Left ventricle myocardium superior (tissue), 1 donor: ENCODE measurements at regions not wholly inside any gene's neighbourhood (a gene's known extent, or its start where the extent isn't known, plus 50 kb on each side); places are given as distances from the start of the nearest gene placed in this dataset.
"Not testable (repeated sequence)": the region's sequence is repeated elsewhere in the genome, so short reads cannot be mapped to it uniquely, and the experiment has no call there.

ENCODE experiments used
- ATAC-seq: fragments of 200-7000 bp; cut with Tn5 transposase; one replicate; pipeline ENCODE4 v1.9.1; 2020; ENCODE audit warnings: mild to moderate bottlenecking, moderate library complexity
- DNase-seq: peaks from one replicate; pipeline ENCODE4 v3.0.0-alpha.2; 2020
- intact Hi-C: fragments of 100-400 bp; cut with micrococcal nuclease; formaldehyde crosslinking; loops from one replicate; pipeline ENCODE4 v1.11.0; 2022
- donor health status: DM: no; HTN: yes; CAD: no; lungs with severe emphysema.

DNA sequence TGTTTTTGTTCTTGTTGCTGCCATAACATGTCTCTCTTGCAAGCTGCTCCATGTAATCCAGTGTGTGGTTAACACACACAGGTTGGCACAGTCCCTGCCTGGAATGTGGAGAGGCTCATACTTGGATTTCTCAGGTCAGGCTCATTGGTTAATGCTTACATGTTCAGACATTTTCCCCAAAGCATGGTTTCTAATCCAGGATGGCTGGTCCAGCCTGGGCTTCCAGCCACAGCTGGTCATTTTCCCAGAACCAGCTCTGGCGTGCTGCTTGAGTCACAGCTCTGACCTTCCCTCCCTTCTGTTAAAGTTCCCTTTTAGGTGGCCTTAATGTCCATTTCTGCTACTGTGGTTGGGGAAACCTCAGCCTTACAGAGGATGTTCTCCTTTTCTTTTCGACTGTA, 294.3 kb downstream of the TAF11L14 start:
- no peak for DNase-seq
- intact Hi-C loops, result no loop called here
- no peak for ATAC-seq

DNA sequence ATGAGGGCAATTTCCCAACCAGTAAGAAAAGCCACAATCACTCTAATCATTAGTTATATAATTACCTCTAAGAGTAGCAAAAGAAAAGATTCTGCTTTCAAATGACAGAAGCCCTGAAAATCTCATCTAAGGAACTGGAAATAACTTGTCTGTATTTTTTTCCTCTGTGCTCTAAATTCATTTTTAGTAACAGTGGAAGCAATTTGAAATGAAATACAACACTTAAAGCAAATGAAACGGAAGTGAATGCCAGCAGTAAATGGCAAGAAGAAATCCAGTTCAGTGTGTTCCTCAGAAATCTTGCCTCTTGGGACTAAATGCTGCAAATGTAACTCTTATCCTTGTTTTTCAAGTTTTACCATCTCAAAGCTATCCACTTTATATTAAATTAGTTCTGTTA, 294.9 kb downstream of the TAF11L14 start:
- no peak for ATAC-seq
- intact Hi-C loops, result no loop called here
- DNase-seq, result no peak

DNA sequence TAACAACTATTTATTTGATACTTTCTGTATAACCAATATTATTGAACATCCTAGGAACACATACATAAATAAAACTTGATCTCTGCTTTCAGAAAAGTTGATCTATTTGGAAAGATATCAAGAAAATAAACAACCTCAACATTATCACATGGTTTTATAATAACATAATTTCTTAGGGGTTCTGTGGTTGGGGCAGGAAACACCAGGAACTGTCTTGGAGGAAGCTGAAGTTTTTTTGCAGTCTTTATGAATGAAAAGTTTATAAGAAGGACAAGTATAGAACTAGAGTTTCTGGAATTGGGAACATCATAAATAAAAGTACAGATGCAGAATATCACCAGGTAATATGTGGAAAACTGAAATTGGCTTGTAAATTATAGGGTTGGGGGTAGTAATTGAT, 296.1 kb downstream of the TAF11L14 start:
- intact Hi-C loops, result no loop called here
- DNase-seq, result no peak
- no peak for ATAC-seq

DNA sequence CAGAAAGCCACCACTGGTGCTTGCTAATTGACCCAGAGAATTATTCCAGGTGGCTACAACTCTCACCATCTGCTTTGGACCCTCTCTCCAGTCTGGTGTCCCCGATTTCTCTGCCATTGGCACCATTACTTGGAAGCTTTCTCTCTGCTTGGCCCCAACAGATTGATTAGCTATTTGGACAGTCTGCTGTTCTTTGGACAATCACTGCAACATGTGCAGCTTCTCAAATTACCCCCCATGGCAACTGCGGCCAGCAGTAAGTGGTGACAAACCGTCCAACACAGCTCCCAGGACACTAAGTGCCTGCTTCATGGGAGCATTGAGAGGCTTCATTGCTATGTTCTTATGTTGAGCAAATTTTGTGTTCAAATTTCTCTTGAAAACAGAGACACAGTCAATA, 309.8 kb downstream of the TAF11L14 start:
- DNase-seq (no peak), ATAC-seq (no peak)
- intact Hi-C loops, result no loop called here

DNA sequence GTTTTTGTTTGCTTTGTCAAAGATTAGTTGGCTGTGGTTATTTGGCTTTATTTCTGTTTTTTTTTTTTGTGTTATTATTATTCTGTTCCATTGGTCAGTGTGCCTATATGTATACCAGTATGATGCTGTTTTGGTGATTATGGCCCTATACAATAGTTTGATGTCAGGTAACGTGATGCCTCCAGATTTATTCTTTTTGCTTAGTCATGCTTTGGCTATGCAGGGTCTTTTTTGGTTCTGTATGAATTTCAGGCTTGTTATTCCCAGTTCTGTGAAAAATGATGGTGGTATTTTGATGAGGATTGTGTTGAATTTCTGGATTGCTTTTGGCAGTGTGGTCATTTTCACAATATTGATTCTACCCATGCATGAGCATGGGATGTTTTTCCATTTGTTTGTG, 312.8 kb downstream of the TAF11L14 start:
- ATAC-seq, result no peak
- intact Hi-C loops, result no loop called here
- DNase-seq, result no peak

DNA sequence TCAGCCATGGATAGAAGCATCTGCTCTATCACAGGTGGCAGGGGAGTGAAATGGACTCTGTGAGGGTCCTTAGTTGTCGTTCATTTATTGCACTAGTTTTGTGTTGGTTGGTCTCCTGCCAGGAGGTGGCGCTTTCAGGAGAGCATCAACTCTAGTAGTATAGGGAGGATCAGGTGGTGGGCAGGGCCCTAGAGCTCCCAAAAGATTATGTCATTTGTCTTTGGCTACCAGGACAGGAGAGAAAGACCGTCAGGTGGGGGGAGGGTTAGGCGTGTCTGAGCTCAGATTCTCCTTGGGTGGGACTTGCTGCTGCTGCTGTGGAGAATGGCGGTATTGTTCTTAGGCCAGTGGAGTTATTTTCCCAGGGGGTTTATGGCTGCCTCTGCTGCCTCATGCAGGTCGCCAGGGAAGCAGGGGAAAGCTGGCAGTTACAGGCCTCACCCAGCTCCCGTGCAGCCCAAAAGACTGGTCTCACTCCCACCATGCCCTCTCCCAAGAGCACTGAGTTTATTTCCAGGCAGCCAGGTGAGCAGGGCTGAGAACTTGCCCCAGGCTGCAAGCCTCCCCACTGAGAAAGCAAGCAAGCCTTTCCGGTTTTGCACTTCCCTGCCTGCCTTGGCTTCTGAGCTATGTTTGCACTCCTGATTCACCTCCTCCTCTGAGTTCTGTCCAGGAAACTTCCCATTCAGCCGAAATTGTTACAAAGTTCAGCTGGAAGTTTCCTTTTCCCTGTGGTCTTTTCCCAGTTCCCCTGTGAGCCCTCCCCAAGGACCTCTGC, 317.3 kb downstream of the TAF11L14 start:
- intact Hi-C loops, result no loop called here
- DNase-seq, result no peak

DNA sequence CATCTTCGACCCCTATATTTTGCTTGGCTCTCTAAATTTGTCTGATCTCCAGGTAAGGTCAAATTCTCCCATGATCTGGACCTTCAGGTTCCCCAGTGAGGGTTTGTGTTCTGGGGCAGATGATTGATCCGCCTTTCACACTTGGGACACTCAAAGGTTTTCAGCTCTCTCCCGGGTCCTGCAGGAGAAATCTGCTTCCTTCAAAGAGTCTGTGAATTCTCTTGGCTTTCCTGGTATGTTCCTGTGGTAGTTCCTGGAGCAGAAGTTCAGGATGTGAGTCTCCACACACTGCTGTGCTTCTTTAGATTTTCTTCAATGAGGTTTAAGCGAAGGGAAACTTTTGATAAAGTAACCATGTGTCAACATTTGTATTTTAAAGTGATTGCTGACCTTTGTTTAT, 318.0 kb downstream of the TAF11L14 start:
- intact Hi-C loops, result no loop called here
- DNase-seq, result no peak
- ATAC-seq, result no peak

More for the DNA sequence above, 317.3 kb downstream of the TAF11L14 start:
- no peak for ATAC-seq

DNA sequence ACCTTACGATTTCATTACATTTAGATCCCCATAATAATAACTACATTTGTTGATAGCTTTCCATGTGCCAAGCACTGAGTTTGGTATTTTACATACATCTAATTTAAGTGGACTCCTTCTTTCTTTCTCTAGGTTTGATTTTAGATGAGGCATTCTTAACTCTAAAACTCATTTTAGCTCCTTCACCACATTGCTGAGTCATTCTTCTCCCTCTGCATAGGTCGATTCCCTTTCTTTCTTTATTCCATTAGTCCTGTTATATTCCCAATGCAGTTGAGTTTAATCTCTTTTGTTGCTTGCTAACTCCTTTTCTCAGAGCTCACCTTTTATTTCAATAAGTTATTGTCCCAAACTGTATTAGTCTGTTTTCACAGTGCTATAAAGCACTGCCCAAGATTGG, 329.8 kb downstream of the TAF11L14 start:
- intact Hi-C loops, result no loop called here
- ATAC-seq, result no peak
- no peak for DNase-seq

DNA sequence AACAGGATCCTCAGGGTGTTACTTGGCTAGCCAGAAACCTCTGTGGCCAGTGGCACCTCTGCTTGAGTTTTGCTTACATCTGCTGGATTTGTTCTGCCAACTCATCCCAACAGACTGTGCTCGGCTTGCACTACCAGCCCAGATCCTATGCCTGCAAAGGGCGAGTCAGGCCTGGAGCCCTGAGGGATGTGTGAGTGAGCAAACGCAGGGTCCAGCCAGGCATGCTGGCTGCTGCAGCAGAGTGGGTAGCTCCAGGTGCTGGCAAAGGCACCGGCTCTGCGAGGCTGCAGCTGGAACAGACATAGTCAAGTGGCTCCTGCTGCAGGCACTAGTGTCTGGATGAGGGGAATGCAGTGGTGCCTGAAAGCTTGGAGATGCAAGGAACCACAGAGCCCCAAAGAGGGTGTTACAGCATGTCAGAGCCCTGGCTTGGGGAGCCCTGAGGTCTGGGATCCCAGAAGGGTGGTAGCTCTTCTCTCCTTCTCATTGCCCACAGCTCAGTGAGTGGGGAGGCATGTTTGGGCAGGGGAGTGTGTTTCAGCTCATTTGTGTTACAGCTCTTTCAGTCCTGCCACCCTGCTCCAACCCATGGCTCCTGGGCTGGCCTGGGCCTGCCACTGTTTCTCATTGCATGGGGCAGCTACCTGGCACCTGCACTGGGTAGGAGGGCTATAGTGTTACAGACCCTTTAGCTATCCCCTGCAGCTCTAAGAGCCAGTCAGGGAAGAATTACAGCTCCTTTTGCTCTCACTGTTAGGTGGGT, 332.6 kb downstream of the TAF11L14 start:
- intact Hi-C loops, result no loop called here
- DNase-seq (no peak), ATAC-seq (no peak)

DNA sequence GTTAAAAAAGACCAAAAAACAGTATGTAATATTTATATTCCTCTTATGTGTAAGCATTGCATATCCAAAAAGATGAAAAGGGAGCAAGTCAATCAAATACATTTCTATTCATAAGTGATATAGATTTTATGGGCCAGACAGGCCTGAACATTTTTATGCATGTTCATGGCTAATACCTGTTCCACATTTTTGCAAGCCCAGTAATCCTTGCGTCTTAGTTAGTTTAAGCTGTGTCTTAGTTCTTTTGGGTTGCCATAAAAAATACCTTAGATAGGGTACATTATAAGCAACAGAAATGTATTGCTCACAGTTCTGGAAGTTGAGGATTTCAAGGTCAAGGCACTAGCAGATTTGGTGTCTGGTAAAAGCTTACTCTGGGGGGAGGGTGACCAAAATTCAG, 342.1 kb downstream of the TAF11L14 start:
- intact Hi-C loops, result no loop called here
- ATAC-seq (no peak), DNase-seq (no peak)

DNA sequence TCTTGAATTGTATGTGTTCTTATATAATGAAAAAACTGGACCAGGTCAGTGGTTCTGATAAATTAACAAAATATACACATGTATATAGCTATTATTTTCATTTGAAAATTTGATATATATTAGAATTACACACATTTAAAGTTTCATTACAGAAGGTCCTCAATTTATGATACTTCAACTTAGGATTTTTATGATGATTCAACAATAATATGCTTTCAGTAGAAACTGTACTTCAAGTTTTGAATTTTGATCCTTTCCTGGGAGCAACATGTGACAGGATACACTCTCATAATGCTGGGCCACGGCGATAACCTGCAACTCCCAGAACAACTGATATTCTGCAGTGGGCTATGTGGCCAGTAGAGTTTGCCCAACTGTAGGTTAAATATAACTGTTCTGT, 344.7 kb downstream of the TAF11L14 start:
- ATAC-seq, result no peak
- DNase-seq, result no peak
- intact Hi-C loops, result no loop called here

DNA sequence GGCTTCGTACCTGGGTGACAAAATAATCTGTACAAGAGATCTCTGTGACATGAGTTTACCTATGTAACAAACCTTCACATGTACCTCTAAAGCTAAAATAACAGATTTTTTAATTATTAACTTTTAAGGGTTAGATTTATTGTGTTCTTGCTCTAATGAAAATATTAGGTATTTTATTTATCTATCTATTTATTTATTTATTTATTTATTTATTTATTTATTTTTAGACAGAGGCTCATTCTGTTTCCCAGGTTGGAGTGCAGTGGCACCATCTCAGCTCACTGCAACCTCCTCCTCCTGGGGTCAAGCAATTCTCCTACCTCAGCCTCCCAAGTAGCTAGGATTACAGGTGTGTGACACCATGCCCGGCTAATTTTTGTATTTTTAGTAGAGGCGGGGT, 348.4 kb downstream of the TAF11L14 start:
- ATAC-seq, DNase-seq, intact Hi-C loops: not testable (repeated sequence)

DNA sequence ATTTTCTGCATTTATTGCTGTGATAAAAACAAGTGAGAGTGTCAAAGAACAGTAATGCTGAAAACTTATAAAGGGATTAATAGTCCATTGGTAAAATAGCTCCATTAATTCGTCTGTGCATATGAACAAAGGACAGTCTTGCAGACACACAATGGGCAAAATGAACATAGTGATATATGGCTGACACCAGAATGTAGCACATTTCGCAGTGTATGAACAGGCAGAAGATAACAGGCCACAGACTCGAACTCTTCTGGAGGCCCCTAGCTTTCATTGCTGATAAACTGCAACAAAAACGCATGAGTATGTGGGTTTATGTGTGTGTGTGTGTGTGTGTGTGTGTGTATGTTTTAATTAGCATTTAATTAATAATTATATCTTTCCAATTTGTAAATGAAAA, 354.8 kb downstream of the TAF11L14 start:
- ATAC-seq (no peak), DNase-seq (no peak)
- intact Hi-C loops, result no loop called here

DNA sequence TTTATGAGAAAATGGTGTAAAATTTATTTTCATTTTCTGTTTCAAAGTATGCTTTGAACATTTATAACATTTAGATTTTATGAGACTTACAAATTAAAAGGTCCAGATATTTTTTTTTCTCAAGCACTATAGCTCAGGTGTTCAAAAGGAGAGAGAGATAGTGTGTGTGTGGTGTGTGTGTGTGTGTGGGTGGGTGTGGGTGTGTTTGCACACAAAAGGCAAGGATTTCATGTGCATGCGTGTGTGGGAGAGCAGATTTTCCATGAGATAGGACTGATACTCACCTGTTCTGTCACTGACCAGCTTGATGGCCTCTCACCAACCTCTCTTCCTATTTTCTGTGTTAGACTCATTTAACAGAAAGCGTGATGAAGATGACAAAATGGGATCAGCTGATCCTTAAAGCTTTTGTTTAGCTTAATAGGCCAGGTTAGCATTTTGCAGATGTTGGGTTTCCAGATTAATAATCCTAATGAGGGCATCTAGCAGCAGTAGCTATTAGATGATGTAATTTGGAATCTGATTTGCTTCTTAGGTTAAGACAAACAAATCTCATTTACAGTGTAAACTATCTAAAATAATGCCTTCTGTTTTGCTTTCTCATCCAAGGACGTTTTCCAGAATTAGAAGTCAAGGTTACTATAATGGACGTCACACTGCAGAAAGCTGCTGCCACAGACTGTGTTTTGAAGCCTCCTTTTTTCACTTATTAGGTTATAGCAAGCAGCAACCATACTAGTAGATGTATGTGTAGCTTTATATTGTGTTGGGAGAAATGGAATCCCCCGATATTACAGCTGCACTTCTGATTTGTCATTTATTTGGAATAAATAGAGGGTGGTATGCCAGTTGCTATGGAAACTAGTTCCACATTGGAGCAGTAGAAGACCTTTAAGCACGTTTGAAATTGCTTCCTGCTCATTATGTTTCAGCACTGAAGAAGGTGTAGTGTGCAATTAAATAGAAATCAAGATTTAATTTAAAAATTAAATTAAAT, 355.6 kb downstream of the TAF11L14 start:
- DNase-seq (no peak), ATAC-seq (no peak)
- intact Hi-C loops, result no loop called here

DNA sequence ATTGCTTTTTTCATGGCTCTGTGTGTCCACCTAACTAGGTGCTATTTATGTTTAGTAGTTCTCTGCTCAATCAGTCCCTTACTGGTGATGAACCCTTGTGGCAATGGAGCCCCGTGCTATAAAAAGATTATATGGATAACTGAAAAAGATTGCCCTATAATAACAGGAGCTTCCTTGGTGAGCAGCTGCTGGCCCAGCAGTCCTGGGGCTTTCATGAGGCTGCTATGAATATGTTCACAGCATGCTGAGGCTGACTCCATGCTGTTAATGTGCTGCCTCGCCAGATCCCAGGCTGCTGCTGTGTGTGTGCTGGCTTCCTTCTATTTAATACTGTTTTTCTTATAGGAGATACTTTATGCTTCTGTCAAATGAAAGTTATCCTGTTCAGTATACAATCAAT, 357.5 kb downstream of the TAF11L14 start:
- ATAC-seq, result no peak
- DNase-seq, result no peak
- intact Hi-C loops, result no loop called here

DNA sequence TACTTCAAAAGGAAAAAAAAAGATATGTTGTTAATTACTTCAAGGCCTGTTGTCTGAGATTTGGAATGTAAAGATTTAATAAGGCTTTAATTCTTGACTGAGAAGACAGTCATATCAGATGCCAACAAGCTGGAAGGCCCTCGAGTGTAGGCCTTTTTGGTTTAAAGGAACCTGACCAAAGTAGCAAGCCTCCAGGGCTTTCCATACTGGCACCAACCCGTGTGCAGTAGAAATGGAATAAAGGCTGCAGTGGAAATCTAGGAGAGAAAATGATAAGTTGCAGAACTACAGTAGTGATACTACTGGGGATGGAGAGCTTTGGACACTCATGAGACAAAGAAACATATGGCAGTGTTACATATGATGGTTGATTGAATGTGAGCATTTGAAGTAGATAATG, 358.0 kb downstream of the TAF11L14 start:
- intact Hi-C loops, result no loop called here
- ATAC-seq, result no peak
- no peak for DNase-seq

DNA sequence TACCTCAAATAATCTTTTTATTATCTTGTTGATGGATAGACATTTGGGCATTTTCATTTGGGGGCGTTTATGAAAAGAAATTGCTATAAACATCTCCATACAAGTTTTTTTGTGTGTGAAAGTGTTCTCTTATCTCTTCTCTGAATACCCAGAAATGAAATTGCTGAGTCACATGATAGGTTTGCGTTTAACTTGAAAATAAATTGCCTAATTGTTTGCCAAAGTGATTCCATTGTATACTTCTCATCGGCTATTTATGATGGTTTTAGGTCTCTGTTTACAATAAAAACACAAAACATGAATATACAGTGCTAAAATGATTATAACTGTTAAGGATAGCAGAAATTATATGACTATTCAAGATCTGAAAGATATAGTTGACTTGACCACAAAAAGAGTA, 361.7 kb downstream of the TAF11L14 start:
- no peak for ATAC-seq

DNA sequence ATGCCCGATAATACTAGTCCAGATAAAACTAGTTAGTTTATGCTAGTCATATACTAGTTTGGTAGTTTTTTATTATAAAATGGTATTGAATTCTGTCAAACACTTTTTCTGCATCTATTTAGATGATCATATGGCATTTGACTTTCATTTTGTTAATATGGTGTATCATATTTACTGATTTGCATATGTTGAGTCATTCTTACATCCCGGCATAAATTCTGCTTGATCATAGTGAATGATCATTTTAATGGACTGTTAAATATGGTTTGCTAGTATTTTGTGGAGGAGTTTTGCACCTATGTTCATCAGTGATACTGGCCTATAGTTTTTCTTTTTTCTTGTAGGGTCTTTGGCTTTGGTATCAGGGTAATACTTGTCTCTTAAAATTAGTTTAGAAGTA, 365.6 kb downstream of the TAF11L14 start:
- intact Hi-C loops, result no loop called here

More for the DNA sequence above, 361.7 kb downstream of the TAF11L14 start:
- DNase-seq, result no peak
- intact Hi-C loops, result no loop called here

DNA sequence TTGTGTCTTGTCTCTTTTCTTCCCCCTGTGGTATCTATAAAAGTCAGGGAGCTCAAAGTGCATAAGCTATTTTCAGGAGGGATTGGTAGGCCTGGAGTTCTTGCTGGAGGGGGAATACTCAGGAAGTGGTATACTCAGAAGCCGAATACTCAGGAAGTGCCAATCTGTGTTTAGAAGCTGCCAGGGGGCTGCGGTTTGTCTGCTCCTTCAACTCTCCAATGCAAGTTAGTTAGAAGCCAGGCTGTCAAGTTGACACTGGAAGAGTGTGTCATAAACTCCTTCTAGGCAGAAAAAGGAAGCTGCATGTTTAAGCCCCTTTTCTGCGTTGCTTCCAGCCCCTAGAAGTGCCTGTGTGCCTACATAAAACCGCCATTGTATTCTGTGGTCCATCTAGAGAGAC, 366.5 kb downstream of the TAF11L14 start:
- DNase-seq (no peak), ATAC-seq (no peak)
- intact Hi-C loops, result no loop called here

More for the DNA sequence above, 365.6 kb downstream of the TAF11L14 start:
- ATAC-seq (no peak), DNase-seq (no peak)

DNA sequence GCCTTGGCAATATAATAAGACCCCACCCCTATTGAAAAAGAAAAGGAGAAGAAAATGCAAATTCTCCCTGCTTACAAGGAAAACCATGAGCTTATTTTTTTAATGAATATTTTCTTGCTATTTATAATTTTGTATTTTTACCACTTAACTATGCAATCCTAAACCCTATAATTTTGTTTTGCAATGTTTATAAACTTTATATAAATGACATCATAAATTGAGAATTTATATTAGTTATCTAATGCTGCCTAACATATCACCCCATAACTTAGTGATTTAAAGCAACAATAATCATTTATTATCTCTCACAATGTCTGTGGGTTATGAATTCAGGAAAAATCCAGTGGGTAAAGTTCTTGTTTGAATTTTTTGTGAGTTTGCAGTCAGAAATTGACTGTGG, 369.1 kb downstream of the TAF11L14 start:
- intact Hi-C loops, result no loop called here
- DNase-seq (no peak), ATAC-seq (no peak)
